HEK293T (cell line): ENCODE measurements at regions not wholly inside any gene's neighbourhood (a gene's known extent, or its start where the extent isn't known, plus 50 kb on each side); places are given as distances from the start of the nearest gene placed in this dataset.

Experiments
- ARNT ChIP-seq: fragments of 450-650 bp; IDR thresholded peaks from 2 replicates; pipeline ENCODE4 v1.6.1; 2017; ENCODE audit warnings: mild to moderate bottlenecking
- BHLHE40 ChIP-seq: fragments of 450-650 bp; IDR thresholded peaks from 2 replicates; pipeline ENCODE4 v1.6.1; 2016; ENCODE audit warnings: mild to moderate bottlenecking, moderate library complexity, borderline replicate concordance
- ELF4 ChIP-seq: fragments of 450-650 bp; IDR thresholded peaks from 2 replicates; pipeline ENCODE4 v1.6.1; 2017; ENCODE audit warnings: antibody characterized with exemption
- FOXA1 ChIP-seq: fragments of 450-650 bp; IDR thresholded peaks from 2 replicates; pipeline ENCODE4 v1.6.1; 2016; ENCODE audit warnings: mild to moderate bottlenecking
- FOXK2 ChIP-seq: fragments of 450-650 bp; IDR thresholded peaks from 2 replicates; pipeline ENCODE4 v1.6.1; 2016; ENCODE audit warnings: mild to moderate bottlenecking
- FOXM1 ChIP-seq: fragments of 450-650 bp; IDR thresholded peaks from 2 replicates; pipeline ENCODE4 v1.6.1; 2017; ENCODE audit warnings: mild to moderate bottlenecking, borderline replicate concordance
- LEF1 ChIP-seq: fragments of 450-650 bp; IDR thresholded peaks from 2 replicates; pipeline ENCODE4 v1.6.1; 2017; ENCODE audit warnings: mild to moderate bottlenecking, borderline replicate concordance
- NFRKB ChIP-seq: fragments of 450-650 bp; IDR thresholded peaks from 2 replicates; pipeline ENCODE4 v1.6.1; 2016; ENCODE audit warnings: mild to moderate bottlenecking, moderate library complexity
- SP1 ChIP-seq: fragments of 450-650 bp; IDR thresholded peaks from 2 replicates; pipeline ENCODE4 v1.6.1; 2017
- SUZ12 ChIP-seq: fragments of 450-650 bp; IDR thresholded peaks from 2 replicates; pipeline ENCODE4 v1.6.1; 2016; ENCODE audit warnings: mild to moderate bottlenecking
- TARDBP ChIP-seq: fragments of 450-650 bp; IDR thresholded peaks from 2 replicates; pipeline ENCODE4 v1.6.1; 2016
- ZNF384 ChIP-seq: fragments of 450-650 bp; IDR thresholded peaks from 2 replicates; pipeline ENCODE4 v1.6.1; 2016

DNA sequence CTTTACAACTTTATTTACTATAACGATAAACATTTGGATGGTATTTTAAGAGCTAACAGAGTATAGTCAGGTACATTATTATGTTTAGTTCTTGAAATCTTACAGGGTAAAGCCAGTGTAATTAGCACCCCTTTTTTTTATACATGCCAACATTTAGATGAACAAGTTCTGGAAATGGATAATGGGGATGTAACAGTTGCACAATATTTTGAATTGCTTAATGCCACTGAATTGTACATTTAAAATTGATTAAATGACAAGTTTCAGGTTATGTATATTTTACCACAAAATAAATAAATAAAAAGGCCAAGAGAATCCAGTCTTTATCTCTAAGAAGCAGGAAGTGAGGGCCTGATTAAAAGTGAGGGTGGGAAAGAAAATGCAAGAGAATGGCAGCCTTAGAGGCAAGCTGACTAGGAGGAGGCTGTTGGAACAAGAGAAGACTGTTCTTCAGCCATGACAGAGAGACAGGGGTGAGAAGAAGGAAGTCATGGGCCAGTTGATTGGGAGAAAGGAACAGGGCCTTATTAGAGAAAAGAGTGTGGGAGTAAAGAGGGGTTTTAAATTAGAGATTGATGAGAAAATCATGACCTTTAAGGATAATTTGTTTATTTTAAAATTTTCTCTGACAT is 49.9 kb upstream of the TNFSF18 start:
- TF ChIP-seq FOXK2 (no peak), TARDBP (no peak), SUZ12 (no peak), ZNF384 (no peak), BHLHE40 (no peak), ELF4 (no peak), SP1 (no peak), FOXM1 (no peak), ARNT (no peak), FOXA1 (no peak), LEF1 (no peak), NFRKB (no peak)
